HUES6 (cell line): ENCODE measurements at regions not wholly inside any gene's neighbourhood (a gene's known extent, or its start where the extent isn't known, plus 50 kb on each side); places are given as distances from the start of the nearest gene placed in this dataset.

Experiments used
- H3K27ac ChIP-seq: 2 replicates; pipeline ENCODE4 v1.7.0; 2013; ENCODE audit warnings: low read depth, mild to moderate bottlenecking, low read length, inconsistent platforms
- H3K27me3 ChIP-seq: 2 replicates; pipeline ENCODE4 v1.6.1; 2013; ENCODE audit warnings: low read length; ENCODE audit not compliant: control insufficient read depth, insufficient read depth
- H3K36me3 ChIP-seq: 2 replicates; pipeline ENCODE4 v1.6.1; 2013; ENCODE audit warnings: low read length; ENCODE audit not compliant: control insufficient read depth, insufficient read depth
- H3K4me1 ChIP-seq: 2 replicates; pipeline ENCODE4 v1.6.1; 2013; ENCODE audit warnings: low read length; ENCODE audit not compliant: control insufficient read depth, insufficient read depth
- H3K4me3 ChIP-seq: 2 replicates; pipeline ENCODE4 v1.5.1; 2013; ENCODE audit warnings: low read depth, low read length
- H3K9ac ChIP-seq: one replicate; pipeline ENCODE4 v1.6.1; 2013; ENCODE audit warnings: mild to moderate bottlenecking, low read length
- H3K9me3 ChIP-seq: 2 replicates; pipeline ENCODE4 v1.6.1; 2013; ENCODE audit warnings: low read depth, low read length; ENCODE audit not compliant: control insufficient read depth, insufficient read depth

DNA sequence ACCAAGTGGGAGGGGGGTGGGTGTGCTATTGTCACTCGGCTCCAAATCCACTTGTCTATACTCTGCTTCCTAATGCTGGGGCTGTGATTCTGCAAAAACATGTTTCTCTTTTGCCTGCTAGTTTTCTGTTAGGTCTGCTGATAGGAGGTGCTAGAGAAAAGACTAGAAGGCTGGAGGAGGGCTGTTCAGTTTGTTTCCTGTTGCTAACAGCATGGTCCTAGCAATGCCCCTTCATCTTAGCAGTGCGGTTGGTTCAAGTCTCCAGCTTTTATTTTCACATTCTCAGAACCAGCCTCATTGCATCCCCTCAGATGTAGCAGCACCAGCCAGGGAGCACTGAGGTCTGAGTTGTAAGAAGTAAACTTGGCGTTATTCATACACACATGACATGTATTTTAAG lies 310.2 kb downstream of the YTHDC2 start:
- no peaks in the 10 kb centered on the region for H3K4me1 ChIP-seq
- no peak overlapping the region for H3K27ac ChIP-seq
- H3K36me3 ChIP-seq: no peaks in the 10 kb centered on the region
- no peak overlapping the region for H3K4me3 ChIP-seq
- no peak overlapping the region for H3K9ac ChIP-seq
- no peaks in the 10 kb centered on the region for H3K27me3 ChIP-seq
- 0 out of 2 replicates have a peak, but pooled peaks cover 2% of the 10 kb centered on the region for H3K9me3 ChIP-seq

DNA sequence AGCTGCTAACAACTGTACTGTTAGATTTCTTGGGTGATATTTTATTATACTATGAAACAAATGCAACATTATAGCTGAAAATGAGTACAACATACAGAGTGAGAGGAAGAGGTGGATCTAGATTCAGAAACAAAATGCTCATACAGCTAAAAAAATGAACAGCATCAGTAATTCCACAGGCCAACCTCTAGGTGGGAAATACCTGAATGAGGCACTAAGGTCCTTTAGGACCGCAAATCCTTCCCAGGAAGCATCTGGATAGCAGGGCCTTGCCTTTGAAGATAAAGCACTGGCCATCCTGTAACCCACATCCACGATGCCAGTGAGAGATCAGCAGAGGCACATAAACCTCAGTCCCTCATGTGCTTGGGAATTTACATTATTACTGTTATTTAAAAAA lies 310.8 kb downstream of the YTHDC2 start:
- Histone ChIP-seq H3K36me3 (no peaks in the 10 kb centered on the region), H3K4me3 (no peak overlapping the region), H3K27ac (no peak overlapping the region), H3K4me1 (no peaks in the 10 kb centered on the region), H3K27me3 (no peaks in the 10 kb centered on the region), H3K9ac (no peak overlapping the region), H3K9me3 (0 out of 2 replicates have a peak, but pooled peaks cover 3% of the 10 kb centered on the region)

GRCh38 chr5:113825176-113825575 lies 311.7 kb downstream of the YTHDC2 start:
- no peak overlapping the region for H3K27ac ChIP-seq
- no peaks in the 10 kb centered on the region for H3K27me3 ChIP-seq
- no peak overlapping the region for H3K4me3 ChIP-seq
- no peak overlapping the region for H3K9ac ChIP-seq
- no peaks in the 10 kb centered on the region for H3K4me1 ChIP-seq
- no peaks in the 10 kb centered on the region for H3K36me3 ChIP-seq
- 0 out of 2 replicates have a peak, but pooled peaks cover 3% of the 10 kb centered on the region for H3K9me3 ChIP-seq

DNA sequence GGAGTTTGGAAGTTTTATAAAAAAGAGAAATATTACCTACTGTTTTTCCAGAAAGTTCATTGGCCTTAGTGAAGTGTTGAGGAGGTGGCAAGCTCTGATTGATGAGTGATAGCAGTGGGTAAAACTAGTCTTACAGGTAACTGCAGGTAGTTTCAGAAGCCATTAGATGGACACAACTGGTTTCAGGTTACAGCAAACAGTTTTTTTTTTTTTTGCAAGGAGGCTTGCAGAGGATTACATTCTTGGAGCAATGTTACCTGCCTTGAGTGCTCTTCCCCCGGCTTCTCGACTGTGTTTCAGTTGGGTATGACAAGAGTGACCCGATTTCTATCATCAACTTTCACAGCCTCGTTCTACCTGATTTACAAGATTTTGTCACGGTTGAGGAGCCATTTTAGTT lies 333.4 kb downstream of the YTHDC2 start:
- Histone ChIP-seq H3K36me3 (no peaks in the 10 kb centered on the region), H3K4me1 (peaks cover 9% of the 10 kb centered on the region), H3K9ac (no peak overlapping the region), H3K4me3 (no peak overlapping the region), H3K27ac (no peak overlapping the region), H3K27me3 (no peaks in the 10 kb centered on the region), H3K9me3 (no peaks in the 10 kb centered on the region)

- Histone ChIP-seq H3K4me3 (no peak overlapping the region), H3K36me3 (no peaks in the 10 kb centered on the region), H3K9ac (no peak overlapping the region), H3K27me3 (no peaks in the 10 kb centered on the region), H3K9me3 (no peaks in the 10 kb centered on the region), H3K27ac (no peak overlapping the region), H3K4me1 (no peaks in the 10 kb centered on the region)
These were observed 350.9 kb downstream of the YTHDC2 start for GRCh38 chr5:113864437-113864836.

DNA sequence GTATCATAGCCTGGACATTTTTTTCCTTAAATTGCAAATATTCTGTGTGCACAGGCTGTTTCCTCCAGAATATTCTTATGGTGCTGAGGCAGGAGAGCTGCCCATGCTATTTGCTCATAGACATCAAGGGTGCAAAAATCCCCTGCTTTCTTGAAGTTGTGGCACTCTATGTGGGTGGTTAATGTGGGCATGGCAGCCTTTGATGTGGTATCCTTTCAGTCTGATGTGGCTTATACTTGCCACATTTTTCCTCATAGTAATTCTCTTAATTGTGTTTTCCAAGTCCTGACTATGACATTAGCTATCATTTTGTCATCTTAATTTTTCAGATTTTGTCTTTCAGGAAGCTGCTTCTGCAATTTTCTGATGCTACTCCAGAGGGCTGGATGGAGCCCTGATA lies 353.3 kb downstream of the YTHDC2 start:
- Histone ChIP-seq H3K27ac (no peak overlapping the region), H3K9me3 (no peaks in the 10 kb centered on the region), H3K27me3 (no peaks in the 10 kb centered on the region), H3K9ac (no peak overlapping the region), H3K36me3 (no peaks in the 10 kb centered on the region), H3K4me3 (no peak overlapping the region), H3K4me1 (no peaks in the 10 kb centered on the region)

DNA sequence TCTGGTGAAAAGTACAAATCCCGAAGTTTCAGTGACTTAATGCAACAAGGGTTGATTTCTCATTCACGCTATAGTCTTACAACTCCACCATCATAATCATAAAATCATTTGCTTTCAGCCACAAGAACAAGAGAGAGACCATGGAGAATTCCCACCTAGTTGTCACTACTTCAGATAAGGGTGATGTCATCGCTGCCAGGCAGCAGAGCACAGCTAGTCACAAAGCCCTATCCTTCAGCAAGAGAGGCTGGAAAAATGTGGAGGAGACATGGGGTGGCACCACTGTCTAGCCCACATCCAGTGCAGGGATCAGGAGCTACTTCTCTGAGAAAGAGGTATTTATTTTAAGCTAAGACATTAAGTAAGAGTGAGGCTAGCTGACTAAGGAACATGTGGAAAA lies 356.1 kb downstream of the YTHDC2 start:
- Histone ChIP-seq H3K27me3 (no peaks in the 10 kb centered on the region), H3K9me3 (no peaks in the 10 kb centered on the region), H3K9ac (no peak overlapping the region), H3K4me3 (no peak overlapping the region), H3K4me1 (peaks cover 3% of the 10 kb centered on the region), H3K27ac (no peak overlapping the region), H3K36me3 (no peaks in the 10 kb centered on the region)

- H3K36me3 ChIP-seq: no peaks in the 10 kb centered on the region
- no peak overlapping the region for H3K27ac ChIP-seq
- H3K27me3 ChIP-seq: no peaks in the 10 kb centered on the region
- no peak overlapping the region for H3K9ac ChIP-seq
- H3K4me3 ChIP-seq: no peak overlapping the region
- H3K4me1 ChIP-seq: peaks cover 3% of the 10 kb centered on the region
- H3K9me3 ChIP-seq: no peaks in the 10 kb centered on the region
These were observed 358.5 kb downstream of the YTHDC2 start for GRCh38 chr5:113871972-113872371.

DNA sequence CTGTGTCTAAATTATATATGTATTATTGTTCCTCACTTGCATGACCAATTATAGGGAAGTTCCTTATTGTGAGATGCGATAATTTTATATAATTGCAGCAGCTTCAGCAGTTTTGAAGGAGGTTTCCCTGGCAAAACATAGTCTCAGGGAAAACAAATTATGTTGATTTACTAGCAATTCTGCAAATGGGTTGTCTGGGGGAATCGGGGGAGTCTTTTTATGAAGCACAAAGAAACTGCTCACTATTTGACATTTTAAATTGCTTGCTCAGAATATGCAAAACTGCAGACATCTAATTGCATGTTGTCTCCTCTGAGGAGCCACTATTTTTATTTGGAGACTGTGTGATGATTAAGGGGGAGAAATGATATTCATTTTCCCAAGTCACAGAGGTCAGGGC lies 361.6 kb downstream of the YTHDC2 start:
- H3K9ac ChIP-seq: no peak overlapping the region
- no peak overlapping the region for H3K4me3 ChIP-seq
- no peaks in the 10 kb centered on the region for H3K27me3 ChIP-seq
- H3K36me3 ChIP-seq: no peaks in the 10 kb centered on the region
- no peak overlapping the region for H3K27ac ChIP-seq
- peaks cover 9% of the 10 kb centered on the region for H3K9me3 ChIP-seq
- peaks cover 3% of the 10 kb centered on the region for H3K4me1 ChIP-seq

GRCh38 chr5:113891491-113891890 lies 378.0 kb downstream of the YTHDC2 start:
- H3K4me1 ChIP-seq: no peaks in the 10 kb centered on the region
- H3K9me3 ChIP-seq: no peaks in the 10 kb centered on the region
- no peak overlapping the region for H3K9ac ChIP-seq
- no peak overlapping the region for H3K27ac ChIP-seq
- no peak overlapping the region for H3K4me3 ChIP-seq
- no peaks in the 10 kb centered on the region for H3K36me3 ChIP-seq
- H3K27me3 ChIP-seq: no peaks in the 10 kb centered on the region

- H3K9ac ChIP-seq: no peak overlapping the region
- H3K27ac ChIP-seq: no peak overlapping the region
- H3K4me3 ChIP-seq: no peak overlapping the region
- H3K27me3 ChIP-seq: no peaks in the 10 kb centered on the region
- H3K4me1 ChIP-seq: no peaks in the 10 kb centered on the region
- H3K36me3 ChIP-seq: no peaks in the 10 kb centered on the region
- no peaks in the 10 kb centered on the region for H3K9me3 ChIP-seq
These were observed 383.3 kb downstream of the YTHDC2 start for GRCh38 chr5:113896789-113897188.

GRCh38 chr5:113897748-113898147 lies 384.3 kb downstream of the YTHDC2 start:
- no peaks in the 10 kb centered on the region for H3K36me3 ChIP-seq
- H3K27ac ChIP-seq: no peak overlapping the region
- no peak overlapping the region for H3K4me3 ChIP-seq
- no peaks in the 10 kb centered on the region for H3K27me3 ChIP-seq
- no peak overlapping the region for H3K9ac ChIP-seq
- no peaks in the 10 kb centered on the region for H3K4me1 ChIP-seq
- H3K9me3 ChIP-seq: no peaks in the 10 kb centered on the region
